ENCODE measurements at regions not wholly inside any gene's neighbourhood (a gene's known extent, or its start where the extent isn't known, plus 50 kb on each side); places are given as distances from the start of the nearest gene placed in this dataset.

DNA sequence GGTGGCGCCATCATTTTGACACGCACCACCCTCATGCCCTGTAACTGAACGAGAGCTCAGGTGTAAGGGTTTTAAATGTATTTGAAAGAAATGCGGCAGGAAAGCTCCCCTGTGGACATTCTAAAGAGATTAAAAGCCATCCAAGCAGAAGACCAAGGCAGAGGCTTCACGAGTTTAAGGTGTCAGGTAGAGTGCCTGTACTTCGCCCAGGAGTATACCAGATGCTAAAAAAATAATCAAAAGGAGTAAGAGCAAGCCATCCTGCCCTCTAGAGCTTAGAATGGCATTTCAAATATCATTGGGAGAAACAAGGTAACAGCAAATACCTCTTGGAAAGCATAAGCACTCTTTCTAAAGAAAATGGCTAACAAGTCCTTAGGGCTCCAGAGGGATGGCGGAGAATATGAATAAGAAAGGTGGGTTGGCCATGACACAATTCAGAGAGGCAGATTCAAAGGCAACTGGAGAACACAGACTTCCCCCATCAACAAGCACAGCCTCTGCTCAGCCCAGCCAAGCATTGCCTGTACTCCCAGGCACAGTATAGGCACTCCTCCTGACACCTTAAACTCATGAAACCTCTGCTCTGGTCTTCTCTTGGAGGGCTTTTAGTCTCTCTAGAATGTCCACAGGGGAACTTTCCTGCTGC is 447.6 kb downstream of the SUCLA2 start:
- H3K27ac ChIP-seq (ENCODE audit: insufficient read depth, low read length): no peak overlapping the region
- H3K56ac ChIP-seq (ENCODE audit: extremely low read depth, insufficient read depth, low read length): no peak overlapping the region
- TF ChIP-seq, protein P1, sequence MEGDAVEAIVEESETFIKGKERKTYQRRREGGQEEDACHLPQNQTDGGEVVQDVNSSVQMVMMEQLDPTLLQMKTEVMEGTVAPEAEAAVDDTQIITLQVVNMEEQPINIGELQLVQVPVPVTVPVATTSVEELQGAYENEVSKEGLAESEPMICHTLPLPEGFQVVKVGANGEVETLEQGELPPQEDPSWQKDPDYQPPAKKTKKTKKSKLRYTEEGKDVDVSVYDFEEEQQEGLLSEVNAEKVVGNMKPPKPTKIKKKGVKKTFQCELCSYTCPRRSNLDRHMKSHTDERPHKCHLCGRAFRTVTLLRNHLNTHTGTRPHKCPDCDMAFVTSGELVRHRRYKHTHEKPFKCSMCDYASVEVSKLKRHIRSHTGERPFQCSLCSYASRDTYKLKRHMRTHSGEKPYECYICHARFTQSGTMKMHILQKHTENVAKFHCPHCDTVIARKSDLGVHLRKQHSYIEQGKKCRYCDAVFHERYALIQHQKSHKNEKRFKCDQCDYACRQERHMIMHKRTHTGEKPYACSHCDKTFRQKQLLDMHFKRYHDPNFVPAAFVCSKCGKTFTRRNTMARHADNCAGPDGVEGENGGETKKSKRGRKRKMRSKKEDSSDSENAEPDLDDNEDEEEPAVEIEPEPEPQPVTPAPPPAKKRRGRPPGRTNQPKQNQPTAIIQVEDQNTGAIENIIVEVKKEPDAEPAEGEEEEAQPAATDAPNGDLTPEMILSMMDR (conservative IDR thresholded peaks at IDR 0.05; ENCODE audit: low read depth, low read length): no peak
- BruUV-seq (replicated peaks): no TSS peak
- no peaks in the 10 kb centered on the region for H3K4me1 ChIP-seq (ENCODE audit: control insufficient read depth, insufficient read depth, low read length)
- no peak overlapping the region for H3K4me3 ChIP-seq (ENCODE audit: insufficient read depth, low read depth, low read length)
- no peak overlapping the region for H3K14ac ChIP-seq (replicated peaks; ENCODE audit: low read depth, low read length)
- H3K9me1 ChIP-seq (ENCODE audit: insufficient read depth, low read length): no peaks in the 10 kb centered on the region
- in situ Hi-C loops (cut with MboI; ENCODE audit: low sequenced_read_pairs) (no loop called here), intact Hi-C loops (cut with micrococcal nuclease) (no loop called here), dilution Hi-C loops (cut with HindIII; ENCODE audit: low sequenced_read_pairs, unreplicated experiment) (no loop called here)
- no peaks in the 10 kb centered on the region for H4K20me1 ChIP-seq (ENCODE audit: insufficient read depth, low read length)
- no peaks in the 10 kb centered on the region for H3K79me1 ChIP-seq (ENCODE audit: low read depth in 1 of 2, low read length in 2 of 2)
- H3K27me3 ChIP-seq (ENCODE audit: control insufficient read depth, insufficient read depth, low read length): no peaks in the 10 kb centered on the region
- H2AK9ac ChIP-seq (replicated peaks; ENCODE audit: low read depth, low read length, poor library complexity): no peak overlapping the region
- no peak overlapping the region for H4K91ac ChIP-seq (ENCODE audit: insufficient read depth, low read depth, low read length)
- no peak overlapping the region for H2BK15ac ChIP-seq (ENCODE audit: low read depth, low read length)
- DNase-seq (no peak), ATAC-seq (ENCODE audit: low read depth) (no peak)
- CTCF ChIA-PET: interaction anchor here (0.6 kb wide), 1 partner anchor 9 kb away, joined by 4 read pairs; no protein-coding TSS in a partner anchor
- H4K5ac ChIP-seq (ENCODE audit: low read depth, low read length): no peak overlapping the region
- H3K9me3 ChIP-seq (ENCODE audit: control insufficient read depth, insufficient read depth, low read length): no peaks in the 10 kb centered on the region
- no peaks in the 10 kb centered on the region for H3K36me3 ChIP-seq (ENCODE audit: control insufficient read depth, insufficient read depth, low read length)
- no peak overlapping the region for H2BK120ac ChIP-seq (ENCODE audit: low read depth, low read length)
- no peak overlapping the region for H2AK5ac ChIP-seq (ENCODE audit: low read depth, low read length)
- H2BK5ac ChIP-seq (ENCODE audit: low read depth, low read length, poor library complexity, severe bottlenecking): no peak overlapping the region
- H3K18ac ChIP-seq (ENCODE audit: low read depth, low read length): no peak overlapping the region
- H2AFZ ChIP-seq (replicated peaks; ENCODE audit: low read length, poor library complexity): no peak overlapping the region
- H4K8ac ChIP-seq (ENCODE audit: low read depth in 2 of 2, low read length in 2 of 2): no peak overlapping the region
- POLR2A ChIA-PET (ENCODE audit: unreplicated experiment): no interaction called here
- no peak overlapping the region for H3K23ac ChIP-seq (ENCODE audit: low read depth, low read length)
- no peak overlapping the region for H3K4me2 ChIP-seq (ENCODE audit: low read depth, low read length)
- WGBS, 2 experiments (ENCODE audit: extremely low coverage in 2 of 2, insufficient read length in 1 of 2): no CpG with 5 or more reads among the region's 7 CpGs
- H2BK20ac ChIP-seq (ENCODE audit: low read depth, low read length): no peak overlapping the region
- H3K9ac ChIP-seq (ENCODE audit: low read depth, low read length): no peak overlapping the region
- H3K4ac ChIP-seq (ENCODE audit: low read depth, low read length): no peak overlapping the region
